ENCODE measurements at regions not wholly inside any gene's neighbourhood (a gene's known extent, or its start where the extent isn't known, plus 50 kb on each side); places are given as distances from the start of the nearest gene placed in this dataset.

DNA sequence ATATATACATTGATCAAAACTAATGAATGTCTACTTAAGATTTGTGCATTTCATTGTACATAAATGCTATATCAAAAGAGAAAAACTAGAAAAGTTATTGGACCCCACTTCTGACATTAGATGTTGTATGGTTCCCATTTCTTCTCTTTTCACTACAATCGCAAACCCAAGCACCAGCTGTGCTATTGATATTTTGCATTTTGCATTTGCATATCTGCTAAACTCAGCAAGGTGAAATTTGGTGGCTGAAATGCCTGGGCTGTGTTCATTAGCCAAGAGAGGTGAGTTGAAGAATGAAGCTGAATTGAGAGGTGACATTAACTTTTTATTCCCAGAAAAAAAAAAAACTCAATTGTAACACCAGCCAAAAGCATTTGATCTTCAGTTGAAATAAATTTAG is 232.1 kb upstream of the TENT5A start:
- no peak overlapping the region for H3K27ac ChIP-seq
- ATAC-seq (no peak), DNase-seq (no peak)
- intact Hi-C loops (cut with DNase I), result no loop called here
- H3K4me3 ChIP-seq, result no peak overlapping the region
- H3K4me1 ChIP-seq, result no peaks in the 10 kb centered on the region
- no peaks in the 10 kb centered on the region for H3K9me3 ChIP-seq
- TF ChIP-seq, protein P1, sequence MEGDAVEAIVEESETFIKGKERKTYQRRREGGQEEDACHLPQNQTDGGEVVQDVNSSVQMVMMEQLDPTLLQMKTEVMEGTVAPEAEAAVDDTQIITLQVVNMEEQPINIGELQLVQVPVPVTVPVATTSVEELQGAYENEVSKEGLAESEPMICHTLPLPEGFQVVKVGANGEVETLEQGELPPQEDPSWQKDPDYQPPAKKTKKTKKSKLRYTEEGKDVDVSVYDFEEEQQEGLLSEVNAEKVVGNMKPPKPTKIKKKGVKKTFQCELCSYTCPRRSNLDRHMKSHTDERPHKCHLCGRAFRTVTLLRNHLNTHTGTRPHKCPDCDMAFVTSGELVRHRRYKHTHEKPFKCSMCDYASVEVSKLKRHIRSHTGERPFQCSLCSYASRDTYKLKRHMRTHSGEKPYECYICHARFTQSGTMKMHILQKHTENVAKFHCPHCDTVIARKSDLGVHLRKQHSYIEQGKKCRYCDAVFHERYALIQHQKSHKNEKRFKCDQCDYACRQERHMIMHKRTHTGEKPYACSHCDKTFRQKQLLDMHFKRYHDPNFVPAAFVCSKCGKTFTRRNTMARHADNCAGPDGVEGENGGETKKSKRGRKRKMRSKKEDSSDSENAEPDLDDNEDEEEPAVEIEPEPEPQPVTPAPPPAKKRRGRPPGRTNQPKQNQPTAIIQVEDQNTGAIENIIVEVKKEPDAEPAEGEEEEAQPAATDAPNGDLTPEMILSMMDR (IDR thresholded peaks at IDR 0.05), result no peak
- no peak for TF ChIP-seq POLR2A (IDR thresholded peaks at IDR 0.05)
- no peaks in the 10 kb centered on the region for H3K36me3 ChIP-seq (replicated peaks in 1 of 2; ENCODE audit: insufficient read depth in 1 of 2, low read depth in 2 of 2)
- no peaks in the 10 kb centered on the region for H3K27me3 ChIP-seq
- 76 to 81% methylated on average over 1 of the region's 1 CpG for WGBS, 2 donors

DNA sequence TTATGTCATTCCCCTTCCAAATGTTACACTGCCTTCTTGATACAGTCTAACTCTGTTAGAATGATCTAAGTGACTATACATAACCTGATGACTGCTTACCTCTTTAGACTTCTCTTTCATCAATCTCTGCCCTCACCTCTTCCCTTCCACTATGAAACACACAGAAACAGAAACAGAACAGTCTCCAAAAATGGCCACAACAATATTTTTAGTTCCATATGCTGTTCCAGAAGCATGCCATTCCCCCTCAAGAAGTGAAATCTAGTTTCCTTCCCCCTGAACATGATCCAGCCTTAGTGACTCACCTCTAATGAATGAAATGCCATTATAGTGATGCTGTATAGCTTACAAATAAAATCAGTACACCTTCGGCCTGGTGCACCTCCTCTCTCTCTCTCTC is 229.3 kb upstream of the TENT5A start:
- intact Hi-C loops (cut with DNase I), result no loop called here
- Histone ChIP-seq H3K4me3 (no peak overlapping the region), H3K9me3 (no peaks in the 10 kb centered on the region), H3K27me3 (no peaks in the 10 kb centered on the region), H3K36me3 (replicated peaks in 1 of 2; ENCODE audit: insufficient read depth in 1 of 2, low read depth in 2 of 2) (no peaks in the 10 kb centered on the region), H3K4me1 (no peaks in the 10 kb centered on the region), H3K27ac (no peak overlapping the region)
- ATAC-seq, result no peak
- TF ChIP-seq POLR2A (IDR thresholded peaks at IDR 0.05), result no peak
- TF ChIP-seq, protein P1 (IDR thresholded peaks at IDR 0.05), result no peak
- WGBS, 2 donors, result 35 to 47% methylated on average over 1 of the region's 1 CpG
- DNase-seq, result no peak

DNA sequence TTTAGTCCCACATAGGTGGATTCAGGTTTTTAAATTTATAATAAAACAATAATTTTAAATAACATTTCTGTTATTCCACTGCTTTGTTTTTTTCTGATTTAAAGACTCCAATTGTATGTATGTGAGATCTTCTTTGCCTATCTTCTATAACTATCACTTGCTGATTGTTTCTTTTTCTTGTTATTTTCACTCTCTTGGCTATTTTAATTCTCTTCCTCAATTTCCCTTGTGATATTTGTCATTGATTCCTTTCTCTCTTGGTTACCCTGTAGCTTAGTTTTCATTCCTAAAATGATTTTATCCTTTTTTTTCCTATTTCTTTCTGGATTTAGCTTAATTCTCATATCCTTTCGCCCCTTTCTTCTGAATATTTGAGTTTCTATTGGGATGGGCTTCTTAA is 227.3 kb upstream of the TENT5A start:
- intact Hi-C loops (cut with DNase I), result no loop called here

DNA sequence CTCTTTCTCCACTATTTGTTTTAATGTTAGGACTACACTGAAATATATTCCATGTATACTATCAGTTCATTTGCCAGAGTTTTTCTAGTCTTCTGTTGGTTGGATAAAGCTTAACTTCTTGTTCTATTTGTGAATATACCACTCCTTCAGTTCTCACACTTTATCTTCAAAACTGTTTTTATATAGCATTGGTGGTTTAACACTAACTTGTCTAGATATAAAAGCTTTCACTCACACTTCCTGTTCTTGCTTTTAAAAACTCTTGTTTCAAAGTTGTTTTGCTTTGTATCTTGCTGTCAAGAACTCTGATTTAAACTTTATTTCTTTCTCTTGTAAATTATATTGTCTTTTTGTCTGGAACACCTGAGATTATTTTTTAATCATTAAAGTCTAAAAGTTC is 226.8 kb upstream of the TENT5A start:
- Histone ChIP-seq H3K36me3 (replicated peaks in 1 of 2; ENCODE audit: insufficient read depth in 1 of 2, low read depth in 2 of 2) (no peaks in the 10 kb centered on the region), H3K27me3 (no peaks in the 10 kb centered on the region), H3K27ac (no peak overlapping the region), H3K4me1 (no peaks in the 10 kb centered on the region), H3K4me3 (no peak overlapping the region), H3K9me3 (no peaks in the 10 kb centered on the region)
- intact Hi-C loops (cut with DNase I), result no loop called here
- ATAC-seq (no peak), DNase-seq (no peak)
- no peak for TF ChIP-seq POLR2A (IDR thresholded peaks at IDR 0.05)
- TF ChIP-seq, protein P1 (IDR thresholded peaks at IDR 0.05), result no peak

More for the DNA sequence above, 227.3 kb upstream of the TENT5A start:
- 58 to 63% methylated on average over 1 of the region's 1 CpG for WGBS, 2 donors
- Histone ChIP-seq H3K4me1 (no peaks in the 10 kb centered on the region), H3K9me3 (no peaks in the 10 kb centered on the region), H3K27me3 (no peaks in the 10 kb centered on the region), H3K36me3 (replicated peaks in 1 of 2; ENCODE audit: insufficient read depth in 1 of 2, low read depth in 2 of 2) (no peaks in the 10 kb centered on the region), H3K27ac (no peak overlapping the region), H3K4me3 (no peak overlapping the region)
- TF ChIP-seq POLR2A (IDR thresholded peaks at IDR 0.05), result no peak
- TF ChIP-seq, protein P1 (IDR thresholded peaks at IDR 0.05), result no peak
- DNase-seq, result no peak
- no peak for ATAC-seq

DNA sequence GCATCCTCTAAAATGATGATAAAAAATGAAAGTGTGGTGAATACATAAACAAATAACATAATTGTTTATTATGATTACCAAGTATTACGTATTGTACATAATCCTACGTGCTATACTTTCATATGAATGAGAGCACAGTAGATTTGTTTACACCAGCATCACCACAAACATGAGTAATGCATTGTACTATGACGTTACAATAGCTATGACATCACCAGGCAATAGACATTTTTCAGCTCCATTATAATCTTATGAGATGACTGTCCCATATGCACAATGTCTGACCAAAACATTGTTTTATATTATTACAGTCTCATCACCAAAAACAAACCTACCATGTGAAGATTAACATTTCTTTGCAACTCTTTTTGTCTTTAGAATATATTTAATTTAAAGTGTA is 225.7 kb upstream of the TENT5A start:
- TF ChIP-seq, protein P1 (IDR thresholded peaks at IDR 0.05), result no peak
- no peak for TF ChIP-seq POLR2A (IDR thresholded peaks at IDR 0.05)
- Histone ChIP-seq H3K27me3 (no peaks in the 10 kb centered on the region), H3K36me3 (replicated peaks in 1 of 2; ENCODE audit: insufficient read depth in 1 of 2, low read depth in 2 of 2) (no peaks in the 10 kb centered on the region), H3K27ac (no peak overlapping the region), H3K9me3 (no peaks in the 10 kb centered on the region), H3K4me3 (no peak overlapping the region), H3K4me1 (no peaks in the 10 kb centered on the region)
- DNase-seq, result no peak
- intact Hi-C loops (cut with DNase I), result no loop called here
- 61 to 69% methylated on average over 3 of the region's 3 CpGs for WGBS, 2 donors
- ATAC-seq, result no peak
